Embryonic facial prominence (tissue), 1 donor: ENCODE measurements at regions not wholly inside any gene's neighbourhood (a gene's known extent, or its start where the extent isn't known, plus 50 kb on each side); places are given as distances from the start of the nearest gene placed in this dataset.

Experiments
- DNase-seq: peaks from one replicate; pipeline ENCODE4 v3.0.0-alpha.2; 2016; ENCODE audit errors: extremely low spot score

GRCh38 chr15:35596285-35596684 is 50.3 kb upstream of the DPH6 start:
- no peak for DNase-seq

- no peak for DNase-seq
Observed at GRCh38 chr15:35602836-35603235, 56.9 kb upstream of the DPH6 start.

- DNase-seq = no peak
Observed at GRCh38 chr15:35603301-35603700, 57.3 kb upstream of the DPH6 start.

GRCh38 chr15:35603856-35604255 is 57.9 kb upstream of the DPH6 start:
- DNase-seq = no peak

- no peak for DNase-seq
Observed at GRCh38 chr15:35605764-35606449, 59.9 kb upstream of the DPH6 start.

GRCh38 chr15:35606450-35606779 is 60.5 kb upstream of the DPH6 start:
- no peak for DNase-seq

- no peak for DNase-seq
Observed at GRCh38 chr15:35616498-35617271, 70.7 kb upstream of the DPH6 start.

GRCh38 chr15:35618260-35619188 is 72.6 kb upstream of the DPH6 start:
- DNase-seq = no peak

- no peak for DNase-seq
Observed at GRCh38 chr15:35622641-35623340, 76.8 kb upstream of the DPH6 start.

- DNase-seq = no peak
Observed at GRCh38 chr15:35624881-35625280, 78.9 kb upstream of the DPH6 start.

- no peak for DNase-seq
Observed at GRCh38 chr15:35626571-35627318, 80.8 kb upstream of the DPH6 start.

GRCh38 chr15:35627696-35628095 is 81.7 kb upstream of the DPH6 start:
- no peak for DNase-seq

GRCh38 chr15:35629766-35630165 is 83.8 kb upstream of the DPH6 start:
- DNase-seq = no peak

- DNase-seq = no peak
Observed at GRCh38 chr15:35630532-35630931, 84.6 kb upstream of the DPH6 start.

- no peak for DNase-seq
Observed at GRCh38 chr15:35630985-35631384, 85.0 kb upstream of the DPH6 start.

- no peak for DNase-seq
Observed at GRCh38 chr15:35633677-35634076, 87.7 kb upstream of the DPH6 start.

- no peak for DNase-seq
Observed at GRCh38 chr15:35646790-35647189, 100.8 kb upstream of the DPH6 start.

- DNase-seq = no peak
Observed at GRCh38 chr15:35647303-35647702, 101.3 kb upstream of the DPH6 start.

- DNase-seq = no peak
Observed at GRCh38 chr15:35648941-35649340, 103.0 kb upstream of the DPH6 start.

- DNase-seq = no peak
Observed at GRCh38 chr15:35649575-35649974, 103.6 kb upstream of the DPH6 start.

GRCh38 chr15:35654332-35654731 is 108.4 kb upstream of the DPH6 start:
- no peak for DNase-seq
